ENCODE measurements at regions not wholly inside any gene's neighbourhood (a gene's known extent, or its start where the extent isn't known, plus 50 kb on each side); places are given as distances from the start of the nearest gene placed in this dataset.

DNA sequence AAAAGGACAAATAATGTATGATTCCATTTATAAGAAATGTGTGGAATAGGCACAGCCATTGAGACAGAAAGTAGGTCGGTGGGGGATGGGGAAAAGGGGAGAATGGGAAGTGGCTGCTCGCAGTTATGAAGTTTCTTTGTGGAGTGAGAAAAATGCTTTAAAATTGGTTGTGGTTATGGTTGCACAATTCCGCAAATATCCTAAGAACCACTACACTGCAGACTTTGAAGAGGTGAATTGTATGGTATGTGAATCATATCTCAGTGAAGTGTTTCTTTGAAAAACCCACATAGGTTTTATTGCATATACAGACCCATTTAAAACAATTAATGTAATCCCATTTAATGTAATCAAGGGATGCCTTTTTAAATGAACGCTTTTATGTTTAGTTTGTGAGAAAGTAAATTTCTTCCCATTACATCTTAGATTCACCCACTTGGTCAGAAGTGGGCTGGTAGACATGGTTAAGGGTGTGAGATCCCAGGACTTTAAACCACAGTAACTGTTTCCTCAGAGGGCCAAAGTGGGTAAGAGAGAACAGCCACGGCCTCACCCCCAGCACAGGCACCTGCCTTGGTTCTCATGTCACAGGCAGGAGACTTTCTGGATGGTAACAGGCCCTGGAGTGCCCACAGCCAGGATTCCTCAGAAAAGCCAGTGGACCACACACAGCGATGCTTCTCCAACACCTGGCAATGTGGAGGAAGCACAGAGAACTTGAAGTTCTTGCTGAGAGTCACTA lies 119.3 kb upstream of the GJB6 start:
- Histone ChIP-seq H3K9me3 (no peaks in the 10 kb centered on the region), H3K36me3 (no peaks in the 10 kb centered on the region), H3K4me1 (peaks cover 0 to 25% (median 21%) of the 10 kb centered on the region in 4 donors), H3K27ac (no peak overlapping the region), H3K4me3 (no peak overlapping the region), H3K27me3 (no peaks in the 10 kb centered on the region)
- ATAC-seq (ENCODE audit: low FRiP score in 2 of 2) (peak; percentile 35 to 64), DNase-seq (peak in 1 of 2 donors; percentile 61)
- 46 to 62% methylated on average over 6 of the region's 6 CpGs for WGBS, 2 donors
- TF ChIP-seq EP300 (IDR thresholded peaks at IDR 0.05) (peak in 1 of 4 donors; percentile 48), POLR2AphosphoS5 (IDR thresholded peaks at IDR 0.05) (no peak), POLR2A (IDR thresholded peaks at IDR 0.05) (no peak)
- TF ChIP-seq, protein P1, sequence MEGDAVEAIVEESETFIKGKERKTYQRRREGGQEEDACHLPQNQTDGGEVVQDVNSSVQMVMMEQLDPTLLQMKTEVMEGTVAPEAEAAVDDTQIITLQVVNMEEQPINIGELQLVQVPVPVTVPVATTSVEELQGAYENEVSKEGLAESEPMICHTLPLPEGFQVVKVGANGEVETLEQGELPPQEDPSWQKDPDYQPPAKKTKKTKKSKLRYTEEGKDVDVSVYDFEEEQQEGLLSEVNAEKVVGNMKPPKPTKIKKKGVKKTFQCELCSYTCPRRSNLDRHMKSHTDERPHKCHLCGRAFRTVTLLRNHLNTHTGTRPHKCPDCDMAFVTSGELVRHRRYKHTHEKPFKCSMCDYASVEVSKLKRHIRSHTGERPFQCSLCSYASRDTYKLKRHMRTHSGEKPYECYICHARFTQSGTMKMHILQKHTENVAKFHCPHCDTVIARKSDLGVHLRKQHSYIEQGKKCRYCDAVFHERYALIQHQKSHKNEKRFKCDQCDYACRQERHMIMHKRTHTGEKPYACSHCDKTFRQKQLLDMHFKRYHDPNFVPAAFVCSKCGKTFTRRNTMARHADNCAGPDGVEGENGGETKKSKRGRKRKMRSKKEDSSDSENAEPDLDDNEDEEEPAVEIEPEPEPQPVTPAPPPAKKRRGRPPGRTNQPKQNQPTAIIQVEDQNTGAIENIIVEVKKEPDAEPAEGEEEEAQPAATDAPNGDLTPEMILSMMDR (IDR thresholded peaks at IDR 0.05), result no peak

DNA sequence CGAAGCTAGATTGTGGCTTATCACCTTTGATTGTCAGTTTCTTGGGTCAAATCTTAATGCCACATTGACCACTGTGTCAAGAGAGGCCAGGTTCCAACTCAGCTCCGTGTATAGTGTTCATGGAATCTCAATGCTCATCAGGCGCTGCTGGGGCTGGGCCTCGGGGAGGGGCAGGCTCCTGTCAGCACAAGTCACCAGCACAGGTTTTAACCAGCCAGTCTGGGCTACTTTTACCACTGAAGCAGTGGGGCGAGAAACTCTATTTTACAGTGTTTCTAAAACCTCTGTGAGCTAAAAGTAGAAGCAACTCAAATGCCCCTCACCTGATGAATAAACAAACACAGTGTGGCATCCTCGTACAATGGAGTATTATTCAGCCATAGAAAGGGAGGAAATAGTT lies 118.7 kb upstream of the GJB6 start:
- Histone ChIP-seq H3K4me1 (peaks cover 0 to 25% (median 21%) of the 10 kb centered on the region in 4 donors), H3K36me3 (no peaks in the 10 kb centered on the region), H3K27ac (no peak overlapping the region), H3K4me3 (no peak overlapping the region), H3K27me3 (no peaks in the 10 kb centered on the region), H3K9me3 (no peaks in the 10 kb centered on the region)
- ATAC-seq (ENCODE audit: low FRiP score in 2 of 2), result no peak
- TF ChIP-seq POLR2A (IDR thresholded peaks at IDR 0.05), result no peak
- TF ChIP-seq EP300 (IDR thresholded peaks at IDR 0.05), result no peak
- 62 to 68% methylated on average over 4 to 6 of the region's 6 CpGs for WGBS, 2 donors
- no peak for DNase-seq

DNA sequence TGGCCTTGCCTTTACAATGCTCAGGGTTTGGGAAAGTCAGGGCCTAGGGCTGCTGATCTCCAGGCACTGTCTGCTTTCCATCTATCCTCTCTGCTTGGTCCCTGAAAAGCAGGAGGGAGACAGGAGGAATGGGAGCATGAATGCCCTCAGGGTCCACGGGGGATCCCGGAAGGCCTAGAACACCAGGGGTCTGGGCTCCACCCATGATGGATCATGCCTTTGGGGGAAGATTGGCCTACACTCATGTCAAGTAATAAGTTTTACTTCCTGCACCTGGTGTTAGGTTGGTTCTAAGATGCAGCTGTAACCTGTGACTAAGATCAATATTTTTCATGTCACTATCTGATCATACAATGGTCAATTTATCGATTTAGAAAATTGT lies 118.3 kb upstream of the GJB6 start:
- no peaks in the 10 kb centered on the region for H3K9me3 ChIP-seq
- no peaks in the 10 kb centered on the region for H3K27me3 ChIP-seq
- H3K27ac ChIP-seq, result no peak overlapping the region
- no peak overlapping the region for H3K4me3 ChIP-seq
- no peak for TF ChIP-seq POLR2A (IDR thresholded peaks at IDR 0.05)
- TF ChIP-seq, protein P1 (IDR thresholded peaks at IDR 0.05), result no peak
- TF ChIP-seq EP300 (IDR thresholded peaks at IDR 0.05), result no peak
- no peak for TF ChIP-seq POLR2AphosphoS5 (IDR thresholded peaks at IDR 0.05)
- peaks cover 0 to 25% (median 21%) of the 10 kb centered on the region in 4 donors for H3K4me1 ChIP-seq
- ATAC-seq (ENCODE audit: low FRiP score in 2 of 2) (no peak), DNase-seq (no peak)
- WGBS, 2 donors, result 89 to 96% methylated on average over 3 of the region's 3 CpGs
- no peaks in the 10 kb centered on the region for H3K36me3 ChIP-seq

DNA sequence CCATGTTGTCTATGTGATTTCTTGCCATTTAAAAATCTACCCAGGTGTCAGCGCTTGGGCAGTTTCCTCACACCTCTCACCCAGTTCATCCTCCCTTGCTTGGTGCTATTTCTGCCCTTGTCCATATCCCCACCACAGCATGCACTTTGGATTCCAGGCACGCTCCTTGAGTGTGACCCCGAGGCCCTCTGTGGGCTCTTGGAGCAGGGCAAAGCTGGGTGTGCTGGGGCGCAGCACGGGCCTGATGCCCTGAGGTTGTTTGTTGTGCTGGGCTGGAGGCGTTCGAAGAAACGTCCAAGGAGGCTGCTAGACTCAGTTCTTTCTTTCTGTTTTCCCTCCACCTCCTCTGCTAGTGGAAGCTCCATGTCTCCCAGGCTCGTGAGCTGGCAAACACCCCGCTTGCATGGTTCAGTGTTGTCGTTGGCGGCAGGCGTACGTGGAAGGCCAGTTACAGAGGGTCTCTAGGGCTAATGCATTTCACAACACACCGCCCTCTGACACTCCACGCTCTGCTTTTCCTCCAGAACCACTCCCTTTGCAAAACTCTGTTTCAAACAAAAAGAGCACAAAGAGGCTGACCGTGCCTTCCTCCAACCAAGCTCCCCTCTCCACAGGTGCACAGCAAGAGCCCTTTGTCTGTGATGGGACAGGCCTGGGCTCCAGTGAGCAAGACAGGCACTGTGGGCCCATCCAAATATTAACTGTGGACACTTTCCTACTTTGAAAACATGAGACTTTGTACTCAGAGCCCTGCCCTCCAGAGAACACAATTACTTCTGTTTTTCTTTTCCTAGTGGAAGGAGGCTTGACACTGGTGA lies 117.7 kb upstream of the GJB6 start:
- no peak overlapping the region for H3K4me3 ChIP-seq
- peaks cover 0 to 30% (median 23%) of the 10 kb centered on the region in 4 donors for H3K4me1 ChIP-seq
- H3K27ac ChIP-seq, result no peak overlapping the region
- H3K9me3 ChIP-seq, result no peaks in the 10 kb centered on the region
- H3K27me3 ChIP-seq, result no peaks in the 10 kb centered on the region
- no peaks in the 10 kb centered on the region for H3K36me3 ChIP-seq
- ATAC-seq (ENCODE audit: low FRiP score in 2 of 2), result peak; percentile 18 to 60
- WGBS, 2 donors, result 58 to 72% methylated on average over 17 of the region's 17 CpGs
- peak in 1 of 2 donors; percentile 51 for DNase-seq
- TF ChIP-seq EP300 (IDR thresholded peaks at IDR 0.05) (no peak), POLR2AphosphoS5 (IDR thresholded peaks at IDR 0.05) (no peak), POLR2A (IDR thresholded peaks at IDR 0.05) (no peak)
- TF ChIP-seq, protein P1 (IDR thresholded peaks at IDR 0.05), result no peak

DNA sequence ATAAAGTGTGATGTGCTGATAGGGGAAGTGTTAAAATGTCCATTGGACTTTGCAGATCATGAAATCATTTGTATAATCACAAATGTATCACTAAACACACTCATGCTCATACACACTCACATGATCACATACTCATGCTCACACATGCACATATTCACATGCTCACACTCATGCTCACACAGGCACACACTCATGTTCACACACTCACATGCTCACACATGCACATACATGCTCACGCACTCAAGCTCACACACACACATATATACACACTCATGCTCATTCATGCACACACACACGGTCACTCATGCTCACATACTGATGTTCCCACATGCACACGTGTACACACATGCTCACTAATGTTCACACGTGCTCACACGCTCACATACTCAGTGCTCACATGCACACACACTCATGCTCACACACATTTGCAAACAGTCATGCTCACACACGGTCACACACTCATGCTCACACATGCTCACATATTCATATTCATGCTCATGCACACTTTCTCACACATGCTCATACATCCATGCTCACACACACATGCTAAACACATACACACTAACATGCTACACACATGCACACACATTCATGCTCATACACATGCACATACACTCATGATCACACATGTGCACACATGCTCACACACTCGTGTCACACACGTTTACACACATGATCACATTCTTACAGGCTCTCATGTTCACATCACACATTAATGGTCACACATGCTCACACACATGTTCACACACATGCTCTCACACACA lies 116.7 kb upstream of the GJB6 start:
- no peak overlapping the region for H3K27ac ChIP-seq
- 91 to 94% methylated on average over 8 of the region's 8 CpGs for WGBS, 2 donors
- ATAC-seq (ENCODE audit: low FRiP score in 2 of 2), result no peak
- TF ChIP-seq POLR2A (IDR thresholded peaks at IDR 0.05) (no peak), POLR2AphosphoS5 (IDR thresholded peaks at IDR 0.05) (no peak), EP300 (IDR thresholded peaks at IDR 0.05) (no peak)
- TF ChIP-seq, protein P1 (IDR thresholded peaks at IDR 0.05), result no peak
- no peaks in the 10 kb centered on the region for H3K9me3 ChIP-seq
- H3K27me3 ChIP-seq, result no peaks in the 10 kb centered on the region
- no peaks in the 10 kb centered on the region for H3K36me3 ChIP-seq
- H3K4me3 ChIP-seq, result no peak overlapping the region
- peaks cover 0 to 37% (median 24%) of the 10 kb centered on the region in 4 donors for H3K4me1 ChIP-seq
- no peak for DNase-seq
